GM23338 (cell line): ENCODE measurements at regions not wholly inside any gene's neighbourhood (a gene's known extent, or its start where the extent isn't known, plus 50 kb on each side); places are given as distances from the start of the nearest gene placed in this dataset.

Experiments
- CREB1 ChIP-seq: fragments of 250-450 bp; sonication (Bioruptor Pico); IDR thresholded peaks from 2 replicates; pipeline ENCODE4 v1.5.0; 2020; ENCODE audit warnings: low read depth, mild to moderate bottlenecking, moderate library complexity
- ETS1 ChIP-seq: IDR thresholded peaks from 2 replicates; pipeline ENCODE4 v1.6.1; 2016; ENCODE audit warnings: antibody characterized with exemption
- EZH2 ChIP-seq: fragments of 200-600 bp; sonication (generic); IDR thresholded peaks from one replicate; pipeline ENCODE4 v1.8.0; 2017; ENCODE audit warnings: antibody characterized with exemption, mild to moderate bottlenecking, low read depth; ENCODE audit not compliant: unreplicated experiment
- EZH2phosphoT487 ChIP-seq: fragments of 200-600 bp; sonication (generic); IDR thresholded peaks from one replicate; pipeline ENCODE4 v1.8.1; 2018; ENCODE audit warnings: antibody characterized with exemption; ENCODE audit not compliant: unreplicated experiment
- JUNB ChIP-seq: IDR thresholded peaks from one replicate; pipeline ENCODE4 v1.6.1; 2016; ENCODE audit warnings: antibody characterized with exemption; ENCODE audit not compliant: unreplicated experiment
- POLR2AphosphoS5 ChIP-seq: IDR thresholded peaks from 2 replicates; pipeline ENCODE4 v1.6.1; 2016; ENCODE audit warnings: antibody characterized with exemption, low read depth
- REST ChIP-seq: IDR thresholded peaks from one replicate; pipeline ENCODE4 v1.6.1; 2018; ENCODE audit warnings: antibody characterized with exemption; ENCODE audit not compliant: unreplicated experiment
- STAT1 ChIP-seq: IDR thresholded peaks from one replicate; pipeline ENCODE4 v1.6.1; 2016; ENCODE audit warnings: antibody characterized with exemption; ENCODE audit not compliant: unreplicated experiment
- ZNF331 ChIP-seq: fragments of 250-450 bp; sonication (Bioruptor Pico); IDR thresholded peaks from 2 replicates; pipeline ENCODE4 v1.5.0; 2020; ENCODE audit warnings: low read depth, mild to moderate bottlenecking, moderate library complexity
- ZNF462 ChIP-seq: fragments of 250-450 bp; sonication (Bioruptor Pico); IDR thresholded peaks from 2 replicates; pipeline ENCODE4 v1.5.0; 2020; ENCODE audit warnings: mild to moderate bottlenecking, moderate library complexity

- no peak for TF ChIP-seq ZNF462 (CRISPR knock-in tag)
- no peak for TF ChIP-seq STAT1
- TF ChIP-seq CREB1 (CRISPR knock-in tag) = no peak
- no peak for TF ChIP-seq JUNB
- no peak for TF ChIP-seq ZNF331 (CRISPR knock-in tag)
- no peak for TF ChIP-seq EZH2
- TF ChIP-seq REST = no peak
- no peak for TF ChIP-seq POLR2AphosphoS5
- TF ChIP-seq EZH2phosphoT487 = no peak
- no peak for TF ChIP-seq ETS1
Observed at GRCh38 chr4:114538012-114538617, 60.5 kb upstream of the UGT8 start (continued).
